OCI-LY3 (cell line): ENCODE measurements at regions not wholly inside any gene's neighbourhood (a gene's known extent, or its start where the extent isn't known, plus 50 kb on each side); places are given as distances from the start of the nearest gene placed in this dataset.

Source experiments
- H2AFZ ChIP-seq: fragments of 200-600, 300-600 bp; shearing (Covaris generic); 2 replicates; pipeline ENCODE4 v1.6.0; 2014; ENCODE audit warnings: antibody characterized with exemption, low read depth, low read length
- H3K27ac ChIP-seq: fragments of 200-600, 300-600 bp; sonication (generic); 2 replicates; pipeline ENCODE4 v1.5.1; 2014; ENCODE audit warnings: mild to moderate bottlenecking, low read length, moderate library complexity, mixed read lengths
- H3K27me3 ChIP-seq: fragments of 200-600, 300-600 bp; sonication (generic); 2 replicates; pipeline ENCODE4 v1.6.1; 2014; ENCODE audit warnings: low read depth, low read length, mixed read lengths
- H3K36me3 ChIP-seq: fragments of 200-600, 300-600 bp; sonication (generic); replicated peaks from 2 replicates; pipeline ENCODE3; 2014; ENCODE audit warnings: low read depth, low read length, mixed read lengths
- H3K4me1 ChIP-seq: fragments of 300-600, 200-600 bp; sonication (generic); 2 replicates; pipeline ENCODE4 v1.6.1; 2014; ENCODE audit warnings: low read length, mixed read lengths
- H3K4me2 ChIP-seq: fragments of 200-600, 300-600 bp; sonication (generic); 2 replicates; pipeline ENCODE4 v1.6.1; 2014; ENCODE audit warnings: low read length, mixed read lengths
- H3K4me3 ChIP-seq: fragments of 300-600, 200-600 bp; sonication (generic); 2 replicates; pipeline ENCODE4 v1.5.1; 2014; ENCODE audit warnings: antibody characterized with exemption, mild to moderate bottlenecking, low read length, moderate library complexity
- H3K79me2 ChIP-seq: fragments of 300-600, 200-600 bp; shearing (Covaris generic); 2 replicates; pipeline ENCODE4 v1.6.1; 2014; ENCODE audit warnings: mild to moderate bottlenecking, low read length, mixed read lengths
- H3K9ac ChIP-seq: fragments of 300-600, 200-600 bp; shearing (Covaris generic); 2 replicates; pipeline ENCODE4 v1.6.0; 2014; ENCODE audit warnings: mild to moderate bottlenecking, low read length, moderate library complexity
- H3K9me3 ChIP-seq: fragments of 200-600, 300-600 bp; shearing (Covaris generic); 2 replicates; pipeline ENCODE4 v1.6.1; 2014; ENCODE audit warnings: low read length, mixed read lengths; ENCODE audit not compliant: insufficient read depth
- H4K20me1 ChIP-seq: fragments of 200-600, 300-600 bp; sonication (generic); 2 replicates; pipeline ENCODE4 v1.6.1; 2016; ENCODE audit warnings: low read length, mixed read lengths; ENCODE audit not compliant: insufficient read depth
- CTCF ChIP-seq: fragments of 200-600, 300-600 bp; sonication (generic); IDR thresholded peaks from 2 replicates; pipeline ENCODE4 v1.5.1; 2014; ENCODE audit warnings: antibody characterized with exemption, low read length, low read depth
- EZH2phosphoT487 ChIP-seq: fragments of 200-600 bp; shearing (Covaris generic); IDR thresholded peaks from 2 replicates; pipeline ENCODE4 v1.6.1; 2018; ENCODE audit warnings: antibody characterized with exemption, mixed run types, low read depth

GRCh38 chrX:14193547-14193946 is 163.9 kb upstream of the GEMIN8 start:
- Histone ChIP-seq H3K4me2 (no peak overlapping the region), H3K4me1 (no peaks in the 10 kb centered on the region), H3K27ac (no peak overlapping the region), H3K36me3 (no peaks in the 10 kb centered on the region), H3K9me3 (no peaks in the 10 kb centered on the region), H3K79me2 (no peaks in the 10 kb centered on the region), H3K9ac (no peak overlapping the region), H3K4me3 (no peak overlapping the region), H4K20me1 (no peaks in the 10 kb centered on the region), H2AFZ (no peak overlapping the region), H3K27me3 (no peaks in the 10 kb centered on the region)
- TF ChIP-seq EZH2phosphoT487 (no peak), CTCF (no peak)

- no peaks in the 10 kb centered on the region for H3K79me2 ChIP-seq
- no peaks in the 10 kb centered on the region for H3K4me1 ChIP-seq
- no peaks in the 10 kb centered on the region for H3K9me3 ChIP-seq
- no peak overlapping the region for H3K9ac ChIP-seq
- no peaks in the 10 kb centered on the region for H3K27me3 ChIP-seq
- TF ChIP-seq CTCF (no peak), EZH2phosphoT487 (no peak)
- no peak overlapping the region for H3K27ac ChIP-seq
- H4K20me1 ChIP-seq: no peaks in the 10 kb centered on the region
- no peaks in the 10 kb centered on the region for H3K36me3 ChIP-seq
- H2AFZ ChIP-seq: no peak overlapping the region
- no peak overlapping the region for H3K4me3 ChIP-seq
- no peak overlapping the region for H3K4me2 ChIP-seq
Measured at GRCh38 chrX:14173873-14174272, 144.2 kb upstream of the GEMIN8 start.

GRCh38 chrX:14164828-14165227 is 135.1 kb upstream of the GEMIN8 start:
- H3K27me3 ChIP-seq: no peaks in the 10 kb centered on the region
- no peak overlapping the region for H2AFZ ChIP-seq

GRCh38 chrX:14125462-14125861 is 95.8 kb upstream of the GEMIN8 start:
- Histone ChIP-seq H3K27ac (no peak overlapping the region), H3K4me2 (no peak overlapping the region), H3K27me3 (peaks cover 7% of the 10 kb centered on the region; the same call in 1 of the 2 replicates), H3K79me2 (no peaks in the 10 kb centered on the region), H3K4me1 (no peaks in the 10 kb centered on the region), H2AFZ (no peak overlapping the region), H3K36me3 (no peaks in the 10 kb centered on the region), H3K9ac (no peak overlapping the region), H3K9me3 (no peaks in the 10 kb centered on the region), H3K4me3 (no peak overlapping the region), H4K20me1 (no peaks in the 10 kb centered on the region)
- TF ChIP-seq CTCF (no peak), EZH2phosphoT487 (no peak)

More at GRCh38 chrX:14164828-14165227, 135.1 kb upstream of the GEMIN8 start:
- H3K4me3 ChIP-seq: no peak overlapping the region
- H3K79me2 ChIP-seq: no peaks in the 10 kb centered on the region
- no peaks in the 10 kb centered on the region for H3K36me3 ChIP-seq
- no peak overlapping the region for H3K27ac ChIP-seq
- TF ChIP-seq EZH2phosphoT487 (no peak), CTCF (no peak)
- H3K9me3 ChIP-seq: no peaks in the 10 kb centered on the region
- no peaks in the 10 kb centered on the region for H3K4me1 ChIP-seq
- no peak overlapping the region for H3K9ac ChIP-seq
- H4K20me1 ChIP-seq: no peaks in the 10 kb centered on the region
- H3K4me2 ChIP-seq: no peak overlapping the region
